PC-9 (cell line): ENCODE measurements at regions not wholly inside any gene's neighbourhood (a gene's known extent, or its start where the extent isn't known, plus 50 kb on each side); places are given as distances from the start of the nearest gene placed in this dataset.

ENCODE experiments used
- BruUV-seq: library from RNA; stranded (reverse); fragments of 400-500 nt; replicated peaks from 2 replicates; lab custom pipeline; 2021; lab: Mats Ljungman, UMichigan
- CTCF ChIA-PET: fragments of 300-600 bp; sonication (Branson Sonifier 250); formaldehyde crosslinking; loops from one replicate; lab custom pipeline; 2022; ENCODE audit warnings: antibody characterized with exemption; lab: Charles Lee
- POLR2A ChIA-PET: fragments of 300-600 bp; sonication (Branson Sonifier 250); formaldehyde crosslinking; loops from one replicate; lab custom pipeline; 2022; ENCODE audit warnings: antibody characterized with exemption; ENCODE audit not compliant: unreplicated experiment; lab: Charles Lee
- DNase-seq, 2 experiments: peaks; one replicate each; pipeline versions ENCODE4 v3.0.0 to v3.0.0-alpha.2; 2015 to 2022; ENCODE audit warnings: mixed read lengths in 1 of 2
- H2AFZ ChIP-seq: fragments of 200-600 bp; sonication (generic); 2 replicates; pipeline ENCODE4 v1.8.1; 2017; ENCODE audit warnings: antibody characterized with exemption
- H3F3A ChIP-seq: fragments of 200-600 bp; sonication (generic); 2 replicates; pipeline ENCODE4 v1.8.1; 2017; ENCODE audit warnings: antibody characterized with exemption, mild to moderate bottlenecking, low read depth; ENCODE audit not compliant: insufficient read depth
- H3K27ac ChIP-seq: fragments of 200-600 bp; sonication (generic); 2 replicates; pipeline ENCODE4 v1.6.1; 2016; ENCODE audit warnings: mixed run types
- H3K27me3 ChIP-seq: fragments of 200-600 bp; sonication (generic); 2 replicates; pipeline ENCODE4 v1.6.1; 2016; ENCODE audit warnings: low read depth, mixed run types; ENCODE audit not compliant: insufficient read depth
- H3K36me3 ChIP-seq: fragments of 200-600 bp; sonication (generic); 2 replicates; pipeline ENCODE4 v1.6.1; 2016; ENCODE audit warnings: low read depth, mixed run types
- H3K4me1 ChIP-seq: fragments of 200-600 bp; sonication (generic); replicated peaks from 2 replicates; pipeline ENCODE4 v1.6.1; 2016; ENCODE audit warnings: mixed run types; ENCODE audit not compliant: insufficient read depth
- H3K4me2 ChIP-seq: fragments of 200-600 bp; sonication (generic); 2 replicates; pipeline ENCODE4 v1.6.1; 2017; ENCODE audit warnings: mixed run types
- H3K4me3 ChIP-seq: fragments of 200-600 bp; sonication (generic); 2 replicates; pipeline ENCODE4 v1.6.1; 2016; ENCODE audit warnings: mixed run types
- H3K79me2 ChIP-seq: fragments of 200-600 bp; sonication (generic); 2 replicates; pipeline ENCODE4 v1.6.1; 2017; ENCODE audit warnings: low read depth, mixed run types
- H3K9me2 ChIP-seq: fragments of 200-600 bp; sonication (generic); 2 replicates; pipeline ENCODE4 v1.8.1; 2017; ENCODE audit warnings: mild to moderate bottlenecking; ENCODE audit not compliant: insufficient read depth
- H3K9me3 ChIP-seq: fragments of 200-600 bp; sonication (generic); 2 replicates; pipeline ENCODE4 v1.8.1; 2016; ENCODE audit warnings: low read depth; ENCODE audit not compliant: insufficient read depth
- H4K20me1 ChIP-seq: fragments of 200-600 bp; sonication (generic); 2 replicates; pipeline ENCODE4 v1.8.1; 2017; ENCODE audit not compliant: insufficient read depth
- EZH2 ChIP-seq: fragments of 200-600 bp; sonication (generic); IDR thresholded peaks from 2 replicates; pipeline ENCODE4 v1.8.0; 2017; ENCODE audit warnings: antibody characterized with exemption, low read depth
- intact Hi-C: fragments of 100-400 bp; cut with micrococcal nuclease; formaldehyde crosslinking; loops from one replicate; pipeline ENCODE4 v1.10.0; 2022; ENCODE audit not compliant: unreplicated experiment
- TF ChIP-seq, protein P1 (sequence below): fragments of 200-600 bp; sonication (generic); conservative IDR thresholded peaks from 2 replicates; pipeline ENCODE4 v1.6.1; 2017; ENCODE audit warnings: mixed run types, antibody characterized with exemption, mild to moderate bottlenecking, moderate library complexity

DNA sequence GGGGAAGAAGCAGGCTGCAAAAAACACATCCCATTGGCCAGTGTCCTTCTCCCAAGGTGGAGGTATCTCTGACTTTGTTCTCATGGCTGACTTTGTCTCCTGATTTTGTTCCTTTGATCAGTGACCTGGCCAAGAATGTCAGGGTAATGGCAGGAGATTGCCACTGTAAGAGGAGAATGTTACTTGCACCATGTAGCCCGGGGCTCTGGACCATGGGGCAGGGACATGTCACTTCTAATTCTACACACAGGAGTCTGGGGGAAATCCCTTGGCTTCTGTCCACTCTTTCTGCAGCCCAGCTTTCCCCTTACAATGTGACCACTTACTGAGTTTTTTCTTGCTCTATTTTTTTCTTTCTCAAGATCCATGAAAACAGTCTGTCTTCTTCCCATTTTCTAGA, 87.7 kb upstream of the LRRN2 start:
- Histone ChIP-seq H3K9me2 (no peaks in the 10 kb centered on the region), H3K4me2 (no peak overlapping the region), H3K27me3 (peaks cover 37% of the 10 kb centered on the region), H3F3A (no peaks in the 10 kb centered on the region), H3K4me3 (no peak overlapping the region), H3K27ac (no peak overlapping the region), H2AFZ (no peak overlapping the region), H4K20me1 (no peaks in the 10 kb centered on the region), H3K4me1 (no peaks in the 10 kb centered on the region), H3K36me3 (no peaks in the 10 kb centered on the region), H3K9me3 (no peaks in the 10 kb centered on the region), H3K79me2 (no peaks in the 10 kb centered on the region)
- TF ChIP-seq, protein P1, sequence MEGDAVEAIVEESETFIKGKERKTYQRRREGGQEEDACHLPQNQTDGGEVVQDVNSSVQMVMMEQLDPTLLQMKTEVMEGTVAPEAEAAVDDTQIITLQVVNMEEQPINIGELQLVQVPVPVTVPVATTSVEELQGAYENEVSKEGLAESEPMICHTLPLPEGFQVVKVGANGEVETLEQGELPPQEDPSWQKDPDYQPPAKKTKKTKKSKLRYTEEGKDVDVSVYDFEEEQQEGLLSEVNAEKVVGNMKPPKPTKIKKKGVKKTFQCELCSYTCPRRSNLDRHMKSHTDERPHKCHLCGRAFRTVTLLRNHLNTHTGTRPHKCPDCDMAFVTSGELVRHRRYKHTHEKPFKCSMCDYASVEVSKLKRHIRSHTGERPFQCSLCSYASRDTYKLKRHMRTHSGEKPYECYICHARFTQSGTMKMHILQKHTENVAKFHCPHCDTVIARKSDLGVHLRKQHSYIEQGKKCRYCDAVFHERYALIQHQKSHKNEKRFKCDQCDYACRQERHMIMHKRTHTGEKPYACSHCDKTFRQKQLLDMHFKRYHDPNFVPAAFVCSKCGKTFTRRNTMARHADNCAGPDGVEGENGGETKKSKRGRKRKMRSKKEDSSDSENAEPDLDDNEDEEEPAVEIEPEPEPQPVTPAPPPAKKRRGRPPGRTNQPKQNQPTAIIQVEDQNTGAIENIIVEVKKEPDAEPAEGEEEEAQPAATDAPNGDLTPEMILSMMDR: no peak
- TF ChIP-seq EZH2: no peak
- BruUV-seq: no TSS peak
- intact Hi-C loops: no loop called here
- DNase-seq: no peak
- ChIA-PET CTCF (no interaction called here), POLR2A (no interaction called here)

- H3K36me3 ChIP-seq: no peaks in the 10 kb centered on the region
- H3K79me2 ChIP-seq: no peaks in the 10 kb centered on the region
- intact Hi-C loops: no loop called here
- no peak for DNase-seq
- no peak overlapping the region for H2AFZ ChIP-seq
- POLR2A ChIA-PET: no interaction called here
- TF ChIP-seq EZH2: no peak
- TF ChIP-seq, protein P1: no peak
- H3F3A ChIP-seq: no peaks in the 10 kb centered on the region
- no peak overlapping the region for H3K27ac ChIP-seq
- no peak overlapping the region for H3K4me2 ChIP-seq
- BruUV-seq: no TSS peak
- H3K4me1 ChIP-seq: no peaks in the 10 kb centered on the region
- peaks cover 27% of the 10 kb centered on the region; the same call in 1 of the 2 replicates for H3K27me3 ChIP-seq
- no peaks in the 10 kb centered on the region for H4K20me1 ChIP-seq
- H3K9me2 ChIP-seq: no peaks in the 10 kb centered on the region
- CTCF ChIA-PET: no interaction called here
- H3K9me3 ChIP-seq: no peaks in the 10 kb centered on the region
- no peak overlapping the region for H3K4me3 ChIP-seq
Observed at GRCh38 chr1:204775546-204775945, 90.0 kb upstream of the LRRN2 start.

- Histone ChIP-seq H2AFZ (no peak overlapping the region), H3K4me3 (no peak overlapping the region), H3K9me3 (no peaks in the 10 kb centered on the region), H3K27ac (no peak overlapping the region), H3K9me2 (no peaks in the 10 kb centered on the region), H3F3A (no peaks in the 10 kb centered on the region), H3K36me3 (no peaks in the 10 kb centered on the region), H4K20me1 (no peaks in the 10 kb centered on the region), H3K4me1 (no peaks in the 10 kb centered on the region), H3K4me2 (no peak overlapping the region), H3K79me2 (no peaks in the 10 kb centered on the region), H3K27me3 (peaks cover 40% of the 10 kb centered on the region; the same call in 1 of the 2 replicates)
- ChIA-PET CTCF (no interaction called here), POLR2A (no interaction called here)
- no TSS peak for BruUV-seq
- TF ChIP-seq, protein P1: no peak
- TF ChIP-seq EZH2: no peak
- DNase-seq: no peak
- intact Hi-C loops: no loop called here
Observed at GRCh38 chr1:204777591-204777990, 92.1 kb upstream of the LRRN2 start.
